Activated B cell treated with CpG ODN at 0.5 μM for 24 hours (primary cell): ENCODE measurements at regions not wholly inside any gene's neighbourhood (a gene's known extent, or its start where the extent isn't known, plus 50 kb on each side); places are given as distances from the start of the nearest gene placed in this dataset.
"Not testable (repeated sequence)": the region's sequence is repeated elsewhere in the genome, so short reads cannot be mapped to it uniquely, and the experiment has no call there.

Experiments used
- ATAC-seq: fragments of 200-7000 bp; cut with Tn5 transposase; one replicate; pipeline ENCODE4 v1.10.0; 2021; ENCODE audit warnings: low read depth, mild to moderate bottlenecking, moderate library complexity
- CTCF ChIA-PET: fragments of 350-600 bp; sonication (Branson Sonifier 250); formaldehyde crosslinking; loops from one replicate; lab custom pipeline; 2021; ENCODE audit warnings: antibody characterized with exemption; lab: Charles Lee
- POLR2A ChIA-PET: fragments of 350-600 bp; sonication (Branson Sonifier 250); formaldehyde crosslinking; loops from one replicate; lab custom pipeline; 2021; ENCODE audit warnings: antibody characterized with exemption; lab: Charles Lee
- DNase-seq: peaks from one replicate; pipeline ENCODE4 v3.0.0; 2022
- H3K27ac Mint-ChIP-seq: one replicate; pipeline ENCODE4 v1.8.0; 2020; ENCODE audit warnings: mixed read lengths
- H3K27me3 Mint-ChIP-seq: one replicate; pipeline ENCODE4 v1.8.0; 2021; ENCODE audit warnings: mixed read lengths
- H3K36me3 Mint-ChIP-seq: one replicate; pipeline ENCODE4 v1.8.0; 2021; ENCODE audit warnings: low read depth, mixed read lengths
- H3K4me1 Mint-ChIP-seq: one replicate; pipeline ENCODE4 v1.8.0; 2021; ENCODE audit warnings: mixed read lengths
- H3K4me3 Mint-ChIP-seq: one replicate; pipeline ENCODE4 v1.8.0; 2020; ENCODE audit warnings: mild to moderate bottlenecking, mixed read lengths
- H3K9me3 Mint-ChIP-seq: one replicate; pipeline ENCODE4 v1.8.0; 2020; ENCODE audit warnings: mixed read lengths
- CTCF ChIP-seq: fragments of 200-600 bp; IDR thresholded peaks from one replicate; pipeline ENCODE4 v1.8.0; 2022; ENCODE audit warnings: antibody characterized with exemption, mild to moderate bottlenecking
- intact Hi-C: fragments of 100-400 bp; cut with micrococcal nuclease; formaldehyde crosslinking; loops from one replicate; pipeline ENCODE4 v1.15.1; 2024

- ATAC-seq (no peak), DNase-seq (no peak)
- H3K9me3 Mint-ChIP-seq: no peaks in the 10 kb centered on the region
- H3K4me3 Mint-ChIP-seq: no peak overlapping the region
- no peaks in the 10 kb centered on the region for H3K27me3 Mint-ChIP-seq
- ChIA-PET CTCF (no interaction called here), POLR2A (no interaction called here)
- TF ChIP-seq CTCF: no peak
- H3K36me3 Mint-ChIP-seq: peaks cover 23% of the 10 kb centered on the region
- H3K4me1 Mint-ChIP-seq: peaks cover 13% of the 10 kb centered on the region
- intact Hi-C loops: loop anchor here (2.0 kb wide), 1 partner anchor 15 kb away; no protein-coding TSS in a partner anchor
- H3K27ac Mint-ChIP-seq: no peak overlapping the region
Observed at GRCh38 chr10:45515630-45516029, 141.6 kb downstream of the ALOX5 start.

- Mint-ChIP-seq H3K27me3 (no peaks in the 10 kb centered on the region), H3K4me1 (peaks cover 13% of the 10 kb centered on the region), H3K9me3 (no peaks in the 10 kb centered on the region), H3K4me3 (no peak overlapping the region), H3K27ac (no peak overlapping the region), H3K36me3 (peaks cover 20% of the 10 kb centered on the region)
- TF ChIP-seq CTCF: no peak
- no peak for ATAC-seq
- DNase-seq: no peak
- ChIA-PET POLR2A (no interaction called here), CTCF (no interaction called here)
- intact Hi-C loops: no loop called here
Observed at GRCh38 chr10:45514291-45515270, 140.6 kb downstream of the ALOX5 start.

- Mint-ChIP-seq H3K4me3 (no peak overlapping the region), H3K9me3 (no peaks in the 10 kb centered on the region), H3K27me3 (no peaks in the 10 kb centered on the region), H3K36me3 (peaks cover 19% of the 10 kb centered on the region), H3K27ac (no peak overlapping the region), H3K4me1 (peaks cover 13% of the 10 kb centered on the region)
- POLR2A ChIA-PET: no interaction called here
- no peak for DNase-seq
- intact Hi-C loops: no loop called here
- CTCF ChIA-PET: no interaction called here
- no peak for TF ChIP-seq CTCF
- no peak for ATAC-seq
Observed at GRCh38 chr10:45513551-45513950, 139.5 kb downstream of the ALOX5 start.

- H3K4me1 Mint-ChIP-seq: peaks cover 11% of the 10 kb centered on the region
Observed at GRCh38 chr10:45511926-45512325, 137.9 kb downstream of the ALOX5 start.

GRCh38 chr10:45509491-45509890, 135.5 kb downstream of the ALOX5 start:
- CTCF ChIA-PET: no interaction called here
- H3K27me3 Mint-ChIP-seq: no peaks in the 10 kb centered on the region
- ATAC-seq: no peak
- H3K9me3 Mint-ChIP-seq: no peaks in the 10 kb centered on the region
- peaks cover 3% of the 10 kb centered on the region for H3K4me1 Mint-ChIP-seq
- no peak for TF ChIP-seq CTCF
- no peak overlapping the region for H3K4me3 Mint-ChIP-seq
- no peak for DNase-seq
- H3K36me3 Mint-ChIP-seq: peaks cover 7% of the 10 kb centered on the region
- POLR2A ChIA-PET: no interaction called here
- intact Hi-C loops: no loop called here
- H3K27ac Mint-ChIP-seq: no peak overlapping the region

More at GRCh38 chr10:45511926-45512325, 137.9 kb downstream of the ALOX5 start:
- H3K27me3 Mint-ChIP-seq, H3K9me3 Mint-ChIP-seq, POLR2A ChIA-PET, intact Hi-C loops, ATAC-seq, CTCF ChIA-PET, H3K4me3 Mint-ChIP-seq, DNase-seq, H3K27ac Mint-ChIP-seq: not testable (repeated sequence)
- peaks cover 19% of the 10 kb centered on the region for H3K36me3 Mint-ChIP-seq
